Skeletal muscle satellite cell (primary cell): ENCODE measurements at regions not wholly inside any gene's neighbourhood (a gene's known extent, or its start where the extent isn't known, plus 50 kb on each side); places are given as distances from the start of the nearest gene placed in this dataset.

Experiments used
- H3K27me3 ChIP-seq: 2 replicates; pipeline ENCODE4 v1.7.0; 2013; ENCODE audit warnings: low read length; ENCODE audit not compliant: control insufficient read depth, insufficient read depth
- H3K36me3 ChIP-seq: 2 replicates; pipeline ENCODE4 v1.7.0; 2013; ENCODE audit warnings: mild to moderate bottlenecking, control low read depth, low read length; ENCODE audit not compliant: insufficient read depth
- H3K4me1 ChIP-seq: 2 replicates; pipeline ENCODE4 v1.7.0; 2013; ENCODE audit warnings: low read length; ENCODE audit not compliant: control insufficient read depth, insufficient read depth
- H3K4me2 ChIP-seq: 2 replicates; pipeline ENCODE4 v1.7.0; 2013; ENCODE audit warnings: mild to moderate bottlenecking, low read length
- H3K4me3 ChIP-seq: 2 replicates; pipeline ENCODE4 v1.7.0; 2013; ENCODE audit warnings: low read length
- H3K9ac ChIP-seq: 2 replicates; pipeline ENCODE4 v1.7.0; 2013; ENCODE audit warnings: mild to moderate bottlenecking, low read depth, low read length, moderate library complexity
- H3K9me3 ChIP-seq: replicated peaks from 2 replicates; pipeline ENCODE4 v1.7.0; 2013; ENCODE audit warnings: mild to moderate bottlenecking, control low read depth, low read length

DNA sequence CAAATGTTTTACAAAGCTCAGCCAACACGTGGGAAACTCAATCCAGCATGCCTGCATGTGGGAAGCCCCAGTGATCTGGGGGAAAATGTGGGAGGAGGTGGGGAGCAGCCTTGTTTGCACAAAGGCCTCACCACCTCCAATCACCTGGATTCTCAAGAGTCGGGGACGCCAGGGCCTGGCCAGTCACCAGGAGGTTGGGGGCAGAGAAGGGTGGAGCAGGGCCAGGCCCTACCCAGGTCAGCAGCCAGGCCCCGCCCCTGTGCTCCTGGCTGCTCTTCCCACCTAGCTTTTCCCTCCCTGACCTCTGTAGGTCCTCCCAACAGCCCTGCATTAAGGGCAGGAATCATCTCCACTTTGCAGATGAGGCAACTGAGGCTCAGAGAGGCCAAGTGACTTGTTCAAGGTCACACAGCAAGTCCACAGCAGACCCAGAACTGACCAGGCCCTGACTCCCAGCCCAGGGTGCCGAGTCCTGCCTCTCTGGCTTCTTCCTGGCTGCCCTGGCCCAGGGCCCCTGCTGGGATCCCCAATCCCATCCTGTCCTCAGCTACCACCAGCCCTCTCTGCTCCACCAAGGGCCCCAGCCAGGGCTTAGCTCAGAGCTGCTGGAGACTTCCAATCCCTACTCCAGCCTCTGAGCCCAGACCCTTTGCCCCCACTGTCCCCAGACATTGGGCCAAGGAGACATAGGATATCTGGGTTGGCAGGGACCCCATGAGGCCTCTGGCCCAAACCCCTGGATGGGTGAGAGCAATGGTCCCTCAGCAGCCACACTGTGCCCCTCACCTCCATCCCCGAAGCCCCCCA, 508.6 kb downstream of the PTPRU start:
- Histone ChIP-seq H3K4me1 (no peaks in the 10 kb centered on the region), H3K9me3 (no peaks in the 10 kb centered on the region), H3K9ac (no peak overlapping the region)

DNA sequence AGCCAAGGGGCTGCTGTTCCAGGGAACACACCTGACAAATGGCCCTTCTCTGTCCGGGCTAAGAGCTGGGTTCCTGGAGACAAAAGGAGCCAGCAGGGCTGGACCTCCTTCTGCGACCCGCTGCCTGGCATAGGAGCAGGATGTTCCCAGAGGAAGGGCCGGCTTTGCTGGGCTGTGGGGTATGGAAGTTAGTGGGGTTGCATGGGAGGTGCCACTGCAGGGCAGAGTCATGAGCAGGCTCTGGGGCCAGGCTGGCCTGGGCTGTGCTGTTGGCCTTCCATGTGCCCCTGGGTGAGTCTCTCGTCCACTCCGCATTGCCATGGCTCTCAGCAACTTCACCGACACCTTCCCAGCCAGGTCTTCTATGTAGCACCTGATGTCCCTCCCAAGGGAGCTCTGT, 507.6 kb downstream of the PTPRU start:
- Histone ChIP-seq H3K36me3 (no peaks in the 10 kb centered on the region), H3K9ac (no peak overlapping the region), H3K4me1 (no peaks in the 10 kb centered on the region)

More for the DNA sequence above, 508.6 kb downstream of the PTPRU start:
- H3K4me2 ChIP-seq = no peak overlapping the region
- H3K27me3 ChIP-seq = peaks cover 4% of the 10 kb centered on the region
- H3K36me3 ChIP-seq = no peaks in the 10 kb centered on the region
- no peak overlapping the region for H3K4me3 ChIP-seq

DNA sequence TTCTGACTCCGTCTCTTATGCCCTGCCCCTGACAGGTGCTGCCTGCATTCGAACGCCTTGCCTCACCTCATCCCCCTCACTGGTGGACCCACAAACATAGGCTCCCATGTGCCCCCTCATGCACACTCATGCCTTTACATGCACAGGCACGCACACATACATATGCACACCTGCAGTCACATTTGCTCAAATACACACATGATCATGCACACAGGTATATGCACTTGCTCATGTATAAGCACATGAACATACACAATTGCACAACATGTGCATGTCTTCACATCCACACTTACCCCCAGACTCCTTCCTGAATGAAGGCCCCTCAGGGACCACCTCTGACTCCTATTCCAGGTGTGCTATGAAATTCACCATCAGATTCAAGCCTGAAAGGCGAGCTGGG, 506.9 kb downstream of the PTPRU start:
- Histone ChIP-seq H3K4me2 (no peak overlapping the region), H3K36me3 (no peaks in the 10 kb centered on the region), H3K9me3 (no peaks in the 10 kb centered on the region), H3K4me1 (no peaks in the 10 kb centered on the region), H3K4me3 (no peak overlapping the region), H3K9ac (no peak overlapping the region), H3K27me3 (peaks cover 4% of the 10 kb centered on the region)

More for the DNA sequence above, 507.6 kb downstream of the PTPRU start:
- H3K4me3 ChIP-seq = no peak overlapping the region
- H3K9me3 ChIP-seq = no peaks in the 10 kb centered on the region
- H3K4me2 ChIP-seq = no peak overlapping the region
- H3K27me3 ChIP-seq = peaks cover 4% of the 10 kb centered on the region

DNA sequence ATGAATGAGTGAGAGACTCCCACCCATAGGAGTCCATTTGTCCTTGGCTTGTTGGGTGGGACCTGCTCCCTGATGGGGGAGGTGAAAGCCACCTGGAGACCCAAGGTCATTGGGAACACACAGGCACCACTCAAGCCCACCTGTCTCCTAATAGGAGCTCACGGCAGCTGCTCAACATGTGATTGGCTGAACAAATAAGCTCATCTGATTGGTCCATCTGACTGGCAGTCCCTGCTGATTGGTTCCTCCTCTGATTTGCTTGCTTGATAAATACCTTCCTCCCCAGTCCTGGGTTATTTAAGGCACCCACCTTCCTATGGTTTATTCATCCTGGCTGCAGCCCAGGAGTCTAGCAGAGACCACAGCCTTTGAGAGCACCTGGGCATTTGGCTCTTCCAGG, 502.9 kb downstream of the PTPRU start:
- Histone ChIP-seq H3K9me3 (no peaks in the 10 kb centered on the region), H3K4me1 (no peaks in the 10 kb centered on the region), H3K27me3 (peaks cover 4% of the 10 kb centered on the region), H3K4me2 (no peak overlapping the region), H3K9ac (no peak overlapping the region), H3K36me3 (no peaks in the 10 kb centered on the region), H3K4me3 (no peak overlapping the region)

DNA sequence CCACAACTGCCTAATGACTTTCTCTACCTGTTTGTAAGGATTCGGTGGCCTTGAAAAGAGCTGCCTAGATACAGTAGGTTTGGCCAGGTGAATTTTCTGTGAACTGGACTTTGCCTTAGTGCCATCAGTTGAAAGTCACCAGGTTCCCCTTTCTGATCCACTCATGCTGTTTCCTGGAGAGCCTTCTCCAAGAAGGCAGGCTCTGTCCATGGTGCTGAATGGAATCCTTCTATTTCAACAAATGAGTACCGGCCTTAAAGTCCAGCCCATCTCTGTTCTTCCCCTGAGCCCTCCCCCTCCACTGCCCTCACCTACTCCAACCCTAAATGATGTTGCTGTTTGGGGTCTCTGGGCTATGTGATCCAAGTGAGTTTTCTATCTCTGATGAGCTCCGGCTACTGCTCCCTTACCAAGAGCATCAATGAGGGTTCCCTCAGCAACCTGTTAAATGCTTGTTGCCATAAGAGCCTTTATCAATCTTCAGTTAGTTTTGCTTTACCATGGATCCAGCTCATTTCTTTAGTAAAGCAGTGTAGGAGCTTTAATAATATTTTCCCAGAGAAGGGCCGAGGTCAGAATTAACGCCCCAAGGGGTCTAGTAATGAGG, 500.4 kb downstream of the PTPRU start:
- no peaks in the 10 kb centered on the region for H3K36me3 ChIP-seq
- no peaks in the 10 kb centered on the region for H3K9me3 ChIP-seq
- H3K4me3 ChIP-seq = no peak overlapping the region
- H3K4me2 ChIP-seq = no peak overlapping the region
- H3K4me1 ChIP-seq = no peaks in the 10 kb centered on the region
- H3K9ac ChIP-seq = no peak overlapping the region
- no peaks in the 10 kb centered on the region for H3K27me3 ChIP-seq

DNA sequence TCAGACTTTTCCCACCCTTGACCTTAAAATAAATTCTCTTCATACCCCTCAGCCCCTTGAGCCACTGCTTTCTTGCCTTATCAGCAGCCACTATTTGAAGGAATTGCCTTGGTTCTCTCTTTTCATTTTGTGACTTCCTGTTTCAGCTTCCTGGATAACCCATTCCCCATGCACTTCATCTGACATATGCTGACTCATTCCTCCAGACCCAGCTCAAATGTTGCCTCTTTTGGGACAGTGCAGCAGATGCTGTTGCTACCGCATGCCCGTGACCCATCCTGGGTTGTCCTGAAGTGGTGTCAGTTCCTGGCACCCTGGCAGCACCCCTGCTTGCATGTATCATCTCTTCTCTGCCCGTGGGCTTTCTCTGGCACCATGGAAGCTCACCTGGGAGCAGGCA, 496.1 kb downstream of the PTPRU start:
- no peaks in the 10 kb centered on the region for H3K9me3 ChIP-seq
- H3K4me2 ChIP-seq = no peak overlapping the region
- no peaks in the 10 kb centered on the region for H3K36me3 ChIP-seq
- H3K27me3 ChIP-seq = peaks cover 6% of the 10 kb centered on the region
- H3K4me3 ChIP-seq = no peak overlapping the region
- no peaks in the 10 kb centered on the region for H3K4me1 ChIP-seq
- no peak overlapping the region for H3K9ac ChIP-seq

DNA sequence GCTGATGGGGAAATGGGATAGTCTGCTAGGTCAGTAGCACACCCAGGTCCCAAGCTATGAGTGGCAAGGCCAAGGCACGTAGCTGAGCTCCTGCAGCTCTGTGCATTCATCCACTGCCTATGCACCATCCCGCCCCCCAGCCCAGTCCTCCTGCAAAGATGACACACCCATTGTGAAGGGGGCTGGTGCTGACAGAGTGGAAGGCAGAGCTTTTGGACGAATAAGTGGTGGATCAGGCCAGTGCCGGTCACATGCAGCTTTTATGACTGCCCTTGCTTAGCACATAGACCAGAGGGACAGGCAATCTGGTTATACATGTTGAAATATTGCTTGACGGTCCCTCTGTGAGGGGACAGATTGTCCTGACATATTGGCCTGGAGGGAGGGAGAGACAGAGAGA, 494.3 kb downstream of the PTPRU start:
- H3K4me2 ChIP-seq = no peak overlapping the region
- H3K27me3 ChIP-seq = peaks cover 6% of the 10 kb centered on the region
- no peak overlapping the region for H3K9ac ChIP-seq
- no peaks in the 10 kb centered on the region for H3K4me1 ChIP-seq
- no peak overlapping the region for H3K4me3 ChIP-seq
- H3K9me3 ChIP-seq = no peaks in the 10 kb centered on the region
- H3K36me3 ChIP-seq = no peaks in the 10 kb centered on the region

DNA sequence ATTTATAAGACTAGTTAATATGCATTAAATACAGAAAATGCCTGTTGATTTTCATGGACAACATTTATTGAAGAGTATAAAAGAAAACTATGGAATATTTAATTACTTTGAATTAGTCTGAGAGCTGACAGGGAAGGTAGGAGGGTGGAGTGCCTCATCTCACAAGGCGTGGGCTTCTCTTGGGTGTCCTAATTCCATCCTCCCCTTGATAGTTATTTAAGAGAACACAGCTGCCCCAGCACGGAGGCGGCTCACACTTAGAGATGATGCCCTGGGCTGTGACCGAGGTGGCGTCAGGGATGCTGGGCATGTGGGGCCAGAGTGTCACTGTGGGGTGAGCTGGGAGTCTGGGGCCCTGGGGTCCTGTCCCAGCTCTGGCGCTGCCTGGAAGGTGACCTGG, 493.0 kb downstream of the PTPRU start:
- no peaks in the 10 kb centered on the region for H3K36me3 ChIP-seq
- H3K4me2 ChIP-seq = no peak overlapping the region
- H3K9ac ChIP-seq = no peak overlapping the region
- H3K9me3 ChIP-seq = no peaks in the 10 kb centered on the region
- no peak overlapping the region for H3K4me3 ChIP-seq
- H3K27me3 ChIP-seq = peaks cover 6% of the 10 kb centered on the region
- no peaks in the 10 kb centered on the region for H3K4me1 ChIP-seq

DNA sequence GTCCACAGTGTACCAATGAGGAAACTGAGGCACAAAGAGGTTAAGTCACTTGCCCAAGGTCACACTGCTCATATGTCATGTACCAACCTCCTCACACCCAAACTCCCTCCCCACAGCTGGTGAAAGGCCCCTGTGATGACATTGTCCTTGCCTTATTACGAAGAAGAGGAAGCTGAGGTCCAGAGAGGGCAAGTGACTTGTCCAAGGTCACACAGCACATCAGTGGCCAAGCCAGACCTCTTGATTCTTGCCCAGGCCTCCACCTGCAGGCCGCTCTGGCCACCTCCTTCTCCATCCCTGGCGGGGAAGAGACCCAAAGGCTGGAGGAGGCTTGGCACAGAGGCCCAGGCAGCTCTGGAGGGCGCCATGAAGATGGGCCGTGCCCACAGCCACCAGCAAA, 492.4 kb downstream of the PTPRU start:
- Histone ChIP-seq H3K9me3 (no peaks in the 10 kb centered on the region), H3K27me3 (peaks cover 6% of the 10 kb centered on the region), H3K36me3 (no peaks in the 10 kb centered on the region), H3K4me1 (no peaks in the 10 kb centered on the region), H3K4me3 (no peak overlapping the region), H3K9ac (no peak overlapping the region), H3K4me2 (no peak overlapping the region)

DNA sequence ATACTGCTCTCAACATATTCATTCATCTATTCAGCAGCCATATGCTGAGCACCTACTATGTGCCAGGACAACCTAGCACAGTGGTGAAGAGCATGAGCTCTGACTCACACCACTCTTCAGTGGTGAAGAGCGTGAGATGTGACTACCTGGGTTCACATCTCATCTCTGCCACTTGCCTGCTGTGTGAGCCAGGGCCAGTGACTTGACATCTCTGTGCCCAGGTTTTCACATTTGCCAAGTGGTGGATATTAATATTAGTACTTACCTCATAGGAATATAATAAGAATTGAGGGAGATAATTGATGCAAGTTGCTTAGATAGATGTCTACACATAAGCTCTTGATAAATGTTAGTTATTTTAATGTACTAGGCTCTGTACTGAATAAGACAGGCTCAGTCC, 488.9 kb downstream of the PTPRU start:
- no peaks in the 10 kb centered on the region for H3K4me1 ChIP-seq
- H3K4me2 ChIP-seq = no peak overlapping the region
- H3K27me3 ChIP-seq = peaks cover 2% of the 10 kb centered on the region
- H3K9ac ChIP-seq = no peak overlapping the region
- H3K4me3 ChIP-seq = no peak overlapping the region
- H3K9me3 ChIP-seq = peaks cover 9% of the 10 kb centered on the region
- H3K36me3 ChIP-seq = no peaks in the 10 kb centered on the region

DNA sequence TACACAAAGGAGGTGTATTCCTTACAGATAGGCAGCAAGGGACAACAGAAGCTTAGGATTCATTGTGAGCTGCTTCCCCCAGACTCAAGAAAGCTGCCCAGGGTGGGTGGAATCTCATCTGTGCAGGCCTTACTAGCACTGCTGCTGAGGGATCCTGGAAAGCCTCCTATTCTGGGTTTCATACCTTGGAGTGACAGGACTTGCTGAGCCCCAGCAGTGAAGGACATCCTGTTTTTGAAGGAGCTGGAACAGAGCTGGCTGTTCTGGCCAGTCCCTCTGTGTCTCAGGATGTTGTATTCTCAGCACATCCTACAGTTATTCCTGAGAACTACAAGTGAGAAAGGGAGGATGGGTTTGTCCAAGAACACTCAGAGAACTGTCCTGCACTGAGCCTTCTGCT, 486.3 kb downstream of the PTPRU start:
- Histone ChIP-seq H3K4me1 (no peaks in the 10 kb centered on the region), H3K9me3 (peaks cover 9% of the 10 kb centered on the region), H3K9ac (no peak overlapping the region), H3K36me3 (no peaks in the 10 kb centered on the region), H3K4me3 (no peak overlapping the region), H3K4me2 (no peak overlapping the region), H3K27me3 (no peaks in the 10 kb centered on the region)

DNA sequence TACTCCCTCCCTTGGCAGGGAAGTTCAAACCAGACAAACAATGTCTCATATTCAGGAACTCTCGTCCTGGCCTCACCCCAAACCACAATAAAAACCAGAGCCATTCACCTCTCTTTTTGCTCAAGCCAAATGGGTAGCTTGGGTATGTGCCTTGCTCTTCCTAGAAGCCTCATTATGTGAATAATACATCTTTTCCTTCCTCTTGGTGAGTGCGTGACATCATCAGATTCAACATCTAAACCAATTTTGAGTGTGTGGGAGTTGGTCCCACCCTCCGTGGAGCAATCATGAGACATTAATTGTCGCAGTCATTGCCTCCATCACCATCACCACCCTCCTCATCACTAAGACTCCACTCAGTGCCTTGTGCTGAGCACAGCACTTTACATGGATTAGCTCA, 482.9 kb downstream of the PTPRU start:
- Histone ChIP-seq H3K36me3 (no peaks in the 10 kb centered on the region), H3K9ac (no peak overlapping the region), H3K4me2 (no peak overlapping the region), H3K27me3 (no peaks in the 10 kb centered on the region), H3K4me3 (no peak overlapping the region), H3K4me1 (no peaks in the 10 kb centered on the region), H3K9me3 (peaks cover 9% of the 10 kb centered on the region)
